H9 (cell line): ENCODE measurements at regions not wholly inside any gene's neighbourhood (a gene's known extent, or its start where the extent isn't known, plus 50 kb on each side); places are given as distances from the start of the nearest gene placed in this dataset.
"Not testable (repeated sequence)": the region's sequence is repeated elsewhere in the genome, so short reads cannot be mapped to it uniquely, and the experiment has no call there.

Experiments used
- DNase-seq: peaks from one replicate; pipeline ENCODE4 v3.0.0-alpha.2; 2017
- H2AFZ ChIP-seq: one replicate; pipeline ENCODE4 v1.6.1; 2013; ENCODE audit warnings: mild to moderate bottlenecking, low read length, control low read depth, moderate library complexity
- H2AK5ac ChIP-seq: 2 replicates; pipeline ENCODE4 v1.6.1; 2013; ENCODE audit warnings: low read length, control low read depth, mixed read lengths; ENCODE audit not compliant: insufficient read length
- H2BK120ac ChIP-seq: one replicate; pipeline ENCODE4 v1.6.1; 2013; ENCODE audit warnings: low read depth, mild to moderate bottlenecking, low read length, control low read depth, inconsistent platforms; ENCODE audit not compliant: poor library complexity, severe bottlenecking
- H2BK12ac ChIP-seq: 2 replicates; pipeline ENCODE4 v1.6.1; 2013; ENCODE audit warnings: low read length, control low read depth, mixed read lengths, low read depth; ENCODE audit not compliant: insufficient read length
- H2BK15ac ChIP-seq: 2 replicates; pipeline ENCODE4 v1.6.1; 2013; ENCODE audit warnings: low read depth, low read length, control low read depth
- H2BK20ac ChIP-seq: one replicate; pipeline ENCODE4 v1.6.1; 2013; ENCODE audit warnings: low read depth, mild to moderate bottlenecking, low read length, control low read depth, inconsistent platforms; ENCODE audit not compliant: poor library complexity, severe bottlenecking
- H2BK5ac ChIP-seq: 2 replicates; pipeline ENCODE4 v1.6.1; 2013; ENCODE audit warnings: low read length, control low read depth, mixed read lengths; ENCODE audit not compliant: insufficient read length
- H3K14ac ChIP-seq: 2 replicates; pipeline ENCODE4 v1.6.1; 2013; ENCODE audit warnings: low read length, control low read depth; ENCODE audit not compliant: insufficient read depth
- H3K18ac ChIP-seq: 2 replicates; pipeline ENCODE4 v1.6.1; 2013; ENCODE audit warnings: low read depth, mild to moderate bottlenecking, mixed read lengths, low read length, control low read depth; ENCODE audit not compliant: insufficient read length
- H3K23ac ChIP-seq: 2 replicates; pipeline ENCODE4 v1.6.1; 2013; ENCODE audit warnings: low read length, control low read depth, mixed read lengths, low read depth; ENCODE audit not compliant: insufficient read length
- H3K23me2 ChIP-seq: 2 replicates; pipeline ENCODE4 v1.6.1; 2013; ENCODE audit warnings: low read depth, mild to moderate bottlenecking, mixed read lengths, low read length, control low read depth; ENCODE audit not compliant: insufficient read length, poor library complexity, severe bottlenecking
- H3K27ac ChIP-seq: 2 replicates; pipeline ENCODE4 v1.5.1; 2013; ENCODE audit warnings: low read length, control low read depth, mixed read lengths, low read depth; ENCODE audit not compliant: insufficient read length
- H3K27me3 ChIP-seq: 2 replicates; pipeline ENCODE4 v1.6.1; 2013; ENCODE audit warnings: low read length, control low read depth, inconsistent platforms; ENCODE audit not compliant: insufficient read depth
- H3K4ac ChIP-seq: 2 replicates; pipeline ENCODE4 v1.6.1; 2013; ENCODE audit warnings: low read depth, mild to moderate bottlenecking, control low read depth, inconsistent platforms, low read length, moderate library complexity
- H3K4me1 ChIP-seq: 2 replicates; pipeline ENCODE4 v1.6.1; 2013; ENCODE audit warnings: low read length, control low read depth, inconsistent platforms; ENCODE audit not compliant: insufficient read depth
- H3K4me2 ChIP-seq: 2 replicates; pipeline ENCODE4 v1.6.1; 2013; ENCODE audit warnings: low read length, control low read depth, mixed read lengths; ENCODE audit not compliant: insufficient read length, insufficient read depth
- H3K56ac ChIP-seq: 2 replicates; pipeline ENCODE4 v1.6.1; 2013; ENCODE audit warnings: low read depth, mild to moderate bottlenecking, mixed read lengths, low read length, control low read depth; ENCODE audit not compliant: insufficient read length
- H3K79me1 ChIP-seq: 2 replicates; pipeline ENCODE4 v1.6.1; 2013; ENCODE audit warnings: low read depth, mild to moderate bottlenecking, moderate library complexity, low read length, control low read depth, inconsistent platforms; ENCODE audit not compliant: insufficient read depth, poor library complexity, severe bottlenecking
- H3K79me2 ChIP-seq: 2 replicates; pipeline ENCODE4 v1.6.1; 2013; ENCODE audit warnings: low read length, control low read depth, inconsistent platforms; ENCODE audit not compliant: insufficient read depth
- H3K9ac ChIP-seq: 2 replicates; pipeline ENCODE4 v1.6.1; 2013; ENCODE audit warnings: low read length, control low read depth, mixed read lengths; ENCODE audit not compliant: insufficient read length; ENCODE audit errors: extremely low read depth
- H3K9me3 ChIP-seq: one replicate; pipeline ENCODE4 v1.6.1; 2013; ENCODE audit warnings: low read depth, low read length, inconsistent platforms; ENCODE audit not compliant: control insufficient read depth
- H3T11ph ChIP-seq: one replicate; pipeline ENCODE4 v1.6.1; 2013; ENCODE audit warnings: mild to moderate bottlenecking, low read length, control low read depth, inconsistent platforms
- H4K20me1 ChIP-seq: one replicate; pipeline ENCODE4 v1.6.1; 2013; ENCODE audit not compliant: control insufficient read depth, insufficient read length, insufficient read depth
- H4K5ac ChIP-seq: 2 replicates; pipeline ENCODE4 v1.6.1; 2013; ENCODE audit warnings: low read depth, mild to moderate bottlenecking, mixed read lengths, low read length, control low read depth; ENCODE audit not compliant: insufficient read length
- H4K8ac ChIP-seq: replicated peaks from 2 replicates; pipeline ENCODE4 v1.6.1; 2013; ENCODE audit warnings: low read length, control low read depth, mixed read lengths, low read depth; ENCODE audit not compliant: insufficient read length
- H4K91ac ChIP-seq: 2 replicates; pipeline ENCODE4 v1.6.1; 2013; ENCODE audit warnings: low read depth, mild to moderate bottlenecking, moderate library complexity, mixed read lengths, low read length, control low read depth; ENCODE audit not compliant: insufficient read length
- H3K27ac Mint-ChIP-seq, 3 experiments: 2 replicates in 2 of 3; 3 replicates in 1 of 3; pipeline ENCODE4 v1.8.0; 2020 to 2021; ENCODE audit warnings: mixed read lengths in 3 of 3, mild to moderate bottlenecking in 1 of 3, moderate library complexity in 1 of 3
- H3K27me3 Mint-ChIP-seq: 2 replicates; pipeline ENCODE4 v1.8.0; 2021; ENCODE audit warnings: low read depth, mild to moderate bottlenecking, moderate library complexity, mixed read lengths
- H3K36me3 Mint-ChIP-seq, 3 experiments: 2 replicates in 2 of 3; 3 replicates in 1 of 3; pipeline ENCODE4 v1.8.0; 2020 to 2021; ENCODE audit warnings: low read depth in 3 of 3, mixed read lengths in 3 of 3; ENCODE audit not compliant: insufficient read depth in 1 of 3
- H3K4me1 Mint-ChIP-seq, 2 experiments: 2 replicates each; pipeline ENCODE4 v1.8.0; 2020; ENCODE audit warnings: mixed read lengths in 2 of 2
- H3K4me3 Mint-ChIP-seq, 2 experiments: 2 replicates in 1 of 2; 3 replicates in 1 of 2; pipeline ENCODE4 v1.8.0; 2020 to 2021; ENCODE audit warnings: mild to moderate bottlenecking in 2 of 2, mixed read lengths in 2 of 2, moderate library complexity in 1 of 2
- H3K9me3 Mint-ChIP-seq, 2 experiments: 2 replicates in 1 of 2; 3 replicates in 1 of 2; pipeline ENCODE4 v1.8.0; 2020; ENCODE audit warnings: mild to moderate bottlenecking in 2 of 2, mixed read lengths in 2 of 2, moderate library complexity in 1 of 2
- WGBS: extraction: QIAGEN DNeasy Blood & Tissue Kit; methylation state at CpG from one replicate; pipeline ENCODE4 v1.1.7; 2013; ENCODE audit warnings: missing lambda C conversion rate, low lambda C conversion rate, mixed read lengths; ENCODE audit not compliant: insufficient read length; ENCODE audit errors: extremely low coverage; 5-methylcytosine and 5-hydroxymethylcytosine counted together
- TF ChIP-seq, protein P1 (sequence below): fragments of 200-600 bp; sonication (generic); conservative IDR thresholded peaks from 3 replicates; pipeline ENCODE4 v1.8.0; 2021; ENCODE audit warnings: antibody characterized with exemption, mild to moderate bottlenecking

DNA sequence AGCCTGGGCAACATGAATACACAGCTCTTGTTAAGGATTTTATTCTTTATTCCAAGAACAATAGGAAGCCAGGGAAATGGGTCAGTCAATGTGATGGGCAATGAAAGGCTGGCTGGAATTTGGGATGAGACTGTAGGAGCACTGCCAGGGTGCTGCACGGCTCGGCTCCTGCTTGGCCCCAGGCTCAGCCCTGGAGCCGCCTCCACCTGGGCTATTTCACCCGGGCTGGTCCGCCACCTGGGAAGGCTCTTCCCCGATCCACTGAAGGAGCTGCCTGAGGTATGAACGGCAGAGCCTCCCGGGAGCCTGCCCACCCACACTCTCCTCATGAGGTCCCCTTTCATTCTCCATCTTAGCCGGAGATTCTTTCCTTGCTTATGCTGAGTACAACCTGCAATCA lies 80.4 kb upstream of the KMT2C start:
- Histone ChIP-seq H3K18ac (no peak overlapping the region), H3K79me1 (no peaks in the 10 kb centered on the region), H3K4me1 (no peaks in the 10 kb centered on the region), H3K9ac (no peak overlapping the region), H3K4ac (no peak overlapping the region), H3K23me2 (no peaks in the 10 kb centered on the region), H3K4me2 (no peak overlapping the region), H2BK5ac (no peak overlapping the region), H3K27ac (no peak overlapping the region), H3K14ac (no peak overlapping the region), H2AK5ac (no peak overlapping the region), H2AFZ (no peak overlapping the region), H2BK15ac (no peak overlapping the region), H3K79me2 (no peaks in the 10 kb centered on the region), H3K27me3 (no peaks in the 10 kb centered on the region), H3K56ac (no peak overlapping the region), H4K91ac (no peak overlapping the region), H2BK12ac (no peak overlapping the region), H3T11ph (no peak overlapping the region), H4K5ac (no peak overlapping the region), H2BK20ac (no peak overlapping the region), H4K20me1 (no peaks in the 10 kb centered on the region), H2BK120ac (no peak overlapping the region), H3K9me3 (peaks cover 7% of the 10 kb centered on the region), H4K8ac (no peak overlapping the region), H3K23ac (no peak overlapping the region)
- Mint-ChIP-seq H3K4me1 (peaks cover 0 to 3% of the 10 kb centered on the region in 2 experiments; a peak in 1 of 4 replicates), H3K4me3 (no peak overlapping the region), H3K9me3 (peaks cover 14 to 16% of the 10 kb centered on the region in 2 experiments), H3K36me3 (peaks cover 2 to 8% (median 6%) of the 10 kb centered on the region in 3 experiments; a peak in 6 of 7 replicates), H3K27ac (no peak overlapping the region), H3K27me3 (no peaks in the 10 kb centered on the region; the same call in 1 of the 2 replicates)
- DNase-seq: no peak
- whole genome bisulfite sequencing: no CpG with 5 or more reads among the region's 9 CpGs
- TF ChIP-seq, protein P1, sequence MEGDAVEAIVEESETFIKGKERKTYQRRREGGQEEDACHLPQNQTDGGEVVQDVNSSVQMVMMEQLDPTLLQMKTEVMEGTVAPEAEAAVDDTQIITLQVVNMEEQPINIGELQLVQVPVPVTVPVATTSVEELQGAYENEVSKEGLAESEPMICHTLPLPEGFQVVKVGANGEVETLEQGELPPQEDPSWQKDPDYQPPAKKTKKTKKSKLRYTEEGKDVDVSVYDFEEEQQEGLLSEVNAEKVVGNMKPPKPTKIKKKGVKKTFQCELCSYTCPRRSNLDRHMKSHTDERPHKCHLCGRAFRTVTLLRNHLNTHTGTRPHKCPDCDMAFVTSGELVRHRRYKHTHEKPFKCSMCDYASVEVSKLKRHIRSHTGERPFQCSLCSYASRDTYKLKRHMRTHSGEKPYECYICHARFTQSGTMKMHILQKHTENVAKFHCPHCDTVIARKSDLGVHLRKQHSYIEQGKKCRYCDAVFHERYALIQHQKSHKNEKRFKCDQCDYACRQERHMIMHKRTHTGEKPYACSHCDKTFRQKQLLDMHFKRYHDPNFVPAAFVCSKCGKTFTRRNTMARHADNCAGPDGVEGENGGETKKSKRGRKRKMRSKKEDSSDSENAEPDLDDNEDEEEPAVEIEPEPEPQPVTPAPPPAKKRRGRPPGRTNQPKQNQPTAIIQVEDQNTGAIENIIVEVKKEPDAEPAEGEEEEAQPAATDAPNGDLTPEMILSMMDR: no peak

DNA sequence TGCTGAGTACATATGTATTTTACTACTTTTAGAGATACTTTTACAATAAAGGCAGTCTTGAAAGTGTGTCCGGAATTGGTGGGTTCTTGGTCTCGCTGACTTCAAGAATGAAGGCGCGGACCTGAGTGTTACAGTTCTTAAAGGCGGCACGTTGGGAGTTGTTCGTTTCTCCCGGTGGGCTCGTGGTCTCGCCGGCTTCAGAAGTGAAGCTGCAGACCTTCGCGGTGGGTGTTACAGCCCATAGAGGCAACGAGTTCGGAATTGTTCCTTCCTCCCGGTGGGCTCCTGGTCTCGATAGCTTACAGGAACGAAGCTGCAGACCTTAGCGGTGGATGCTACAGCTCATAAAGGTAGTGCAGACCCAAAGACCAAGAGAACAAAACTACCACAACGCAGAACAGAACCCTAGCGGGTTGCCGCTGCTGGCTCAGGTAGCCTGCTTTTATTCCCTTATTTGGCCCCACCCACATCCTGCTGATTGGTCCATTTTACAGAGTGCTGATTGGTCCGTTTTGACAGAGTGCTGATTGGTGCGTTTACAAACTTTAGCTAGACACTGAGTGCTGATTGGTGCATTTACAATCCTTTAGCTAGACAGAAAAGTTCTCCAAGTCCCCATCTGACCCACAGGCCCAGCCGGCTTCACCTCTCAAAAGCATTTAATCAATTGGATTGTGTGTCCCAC lies 79.6 kb upstream of the KMT2C start:
- H4K20me1 ChIP-seq, H2BK120ac ChIP-seq, H3K14ac ChIP-seq, H4K91ac ChIP-seq, H2AFZ ChIP-seq, H2BK20ac ChIP-seq, H3K27ac ChIP-seq, H3K27me3 Mint-ChIP-seq, H3K18ac ChIP-seq, H3K23me2 ChIP-seq, H2BK12ac ChIP-seq, H3K56ac ChIP-seq, H3K27ac Mint-ChIP-seq, H3K79me1 ChIP-seq, H3K36me3 Mint-ChIP-seq, H3K23ac ChIP-seq, H4K5ac ChIP-seq, H2AK5ac ChIP-seq, H3K4me1 Mint-ChIP-seq, H3K9me3 ChIP-seq, H4K8ac ChIP-seq, H3K79me2 ChIP-seq, H3K4me1 ChIP-seq, DNase-seq, H3K27me3 ChIP-seq, H3K4ac ChIP-seq, H3K4me2 ChIP-seq, H3K4me3 Mint-ChIP-seq, H3K9ac ChIP-seq, H2BK15ac ChIP-seq, H2BK5ac ChIP-seq, H3T11ph ChIP-seq: not testable (repeated sequence)
- no CpG with 5 or more reads among the region's 25 CpGs for WGBS
- H3K9me3 Mint-ChIP-seq: peaks cover 11% of the 10 kb centered on the region in 2 experiments
